SK-N-MC (cell line): ENCODE measurements at regions not wholly inside any gene's neighbourhood (a gene's known extent, or its start where the extent isn't known, plus 50 kb on each side); places are given as distances from the start of the nearest gene placed in this dataset.

Experiments
- DNase-seq: peaks from one replicate; pipeline ENCODE4 v3.0.0-alpha.2; 2011; ENCODE audit warnings: low read depth, low spot score
- H3K27ac ChIP-seq: fragments of 200-600 bp; sonication (generic); 2 replicates; pipeline ENCODE4 v1.5.1; 2016; ENCODE audit warnings: mixed run types
- H3K36me3 ChIP-seq: fragments of 200-600 bp; sonication (generic); 2 replicates; pipeline ENCODE4 v1.6.1; 2017; ENCODE audit warnings: antibody characterized with exemption, low read length, mixed read lengths; ENCODE audit not compliant: insufficient read depth
- H3K4me3 ChIP-seq: fragments of 200-600 bp; sonication (generic); 2 replicates; pipeline ENCODE4 v1.5.1; 2016
- H3K9ac ChIP-seq: fragments of 200-600 bp; sonication (generic); 2 replicates; pipeline ENCODE4 v1.8.0; 2017; ENCODE audit warnings: mixed run types, mixed read lengths; ENCODE audit not compliant: insufficient read length
- H3K9me3 ChIP-seq: fragments of 200-600 bp; sonication (generic); 2 replicates; pipeline ENCODE4 v1.6.1; 2017; ENCODE audit warnings: low read depth, mild to moderate bottlenecking, antibody characterized with exemption, low read length, moderate library complexity, mixed read lengths
- EZH2 ChIP-seq: fragments of 200-600 bp; sonication (generic); IDR thresholded peaks from one replicate; pipeline ENCODE4 v1.6.1; 2017; ENCODE audit warnings: antibody characterized with exemption
- FOXP2 ChIP-seq: optimal IDR thresholded peaks from 2 replicates; pipeline ENCODE3; 2011; ENCODE audit warnings: mild to moderate bottlenecking, moderate library complexity; ENCODE audit not compliant: insufficient read depth; ENCODE audit errors: extremely low read length, control extremely low read depth
- POLR2AphosphoS5 ChIP-seq: IDR thresholded peaks from 2 replicates; pipeline ENCODE4 v1.6.1; 2012; ENCODE audit warnings: mild to moderate bottlenecking, low read depth, low read length, borderline replicate concordance

DNA sequence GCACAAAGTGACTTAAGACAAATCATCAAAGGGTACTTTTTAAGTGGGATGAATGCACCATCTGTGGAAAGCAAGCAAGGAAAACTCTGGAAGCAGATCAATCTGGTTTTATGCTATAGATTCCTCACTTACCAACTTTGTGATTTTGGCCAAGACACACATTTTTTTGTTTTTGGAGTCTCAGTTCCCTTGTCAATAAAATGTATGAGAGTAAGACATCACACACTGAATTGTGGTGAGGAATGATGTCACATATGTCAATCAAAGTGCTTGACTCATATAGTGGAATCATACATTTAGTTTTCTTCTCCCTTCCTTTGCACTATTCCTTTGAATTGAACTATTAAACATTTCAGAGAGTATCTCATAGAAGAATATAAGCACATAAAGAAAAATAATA, 620.5 kb upstream of the CITED2 start:
- DNase-seq: no peak
- TF ChIP-seq POLR2AphosphoS5 (no peak), EZH2 (no peak), FOXP2 (no peak)
- no peaks in the 10 kb centered on the region for H3K36me3 ChIP-seq
- H3K9ac ChIP-seq: no peak overlapping the region
- H3K9me3 ChIP-seq: peaks cover 3% of the 10 kb centered on the region; the same call in 1 of the 2 replicates
- H3K27ac ChIP-seq: no peak overlapping the region
- H3K4me3 ChIP-seq: no peak overlapping the region

DNA sequence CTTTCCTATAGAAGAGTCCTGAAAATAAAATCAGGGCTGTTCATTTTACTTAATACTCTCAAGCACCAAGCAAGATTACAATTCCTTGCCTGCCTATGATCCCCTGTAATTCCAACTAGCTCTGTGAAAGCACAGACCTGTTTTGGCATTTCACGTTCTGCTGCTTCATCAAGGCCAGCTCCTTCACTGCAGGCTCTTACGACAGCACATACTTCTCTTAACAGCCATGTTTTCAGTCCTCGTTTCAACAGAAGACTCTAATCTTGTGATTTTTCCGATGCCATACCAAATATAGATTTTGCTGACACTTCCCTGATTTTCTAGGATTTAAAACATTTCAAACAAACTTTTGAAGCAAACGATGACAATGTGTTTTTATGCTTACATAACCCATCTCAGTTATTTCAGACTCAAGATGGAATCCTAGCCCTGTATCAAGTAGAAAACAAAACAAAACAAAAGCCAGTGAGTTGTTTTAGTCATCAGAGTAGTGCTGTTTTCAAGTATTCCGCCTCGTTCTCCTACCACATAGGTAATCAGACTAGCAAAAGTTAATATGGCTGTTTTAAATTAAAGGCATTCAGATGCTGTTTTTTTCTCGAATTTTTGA, 616.5 kb upstream of the CITED2 start:
- H3K9me3 ChIP-seq: no peaks in the 10 kb centered on the region; the same call in 1 of the 2 replicates
- H3K36me3 ChIP-seq: 0 out of 2 replicates have a peak, but pooled peaks cover 3% of the 10 kb centered on the region
- H3K9ac ChIP-seq: peak overlapping the region; percentile 59
- H3K4me3 ChIP-seq: peak overlapping the region; percentile 34; the same call in 1 of the 2 replicates
- no peak for DNase-seq
- H3K27ac ChIP-seq: peak overlapping the region; percentile 81
- TF ChIP-seq FOXP2: no peak
- no peak; the same call in 1 of the 2 replicates for TF ChIP-seq POLR2AphosphoS5
- no peak for TF ChIP-seq EZH2

DNA sequence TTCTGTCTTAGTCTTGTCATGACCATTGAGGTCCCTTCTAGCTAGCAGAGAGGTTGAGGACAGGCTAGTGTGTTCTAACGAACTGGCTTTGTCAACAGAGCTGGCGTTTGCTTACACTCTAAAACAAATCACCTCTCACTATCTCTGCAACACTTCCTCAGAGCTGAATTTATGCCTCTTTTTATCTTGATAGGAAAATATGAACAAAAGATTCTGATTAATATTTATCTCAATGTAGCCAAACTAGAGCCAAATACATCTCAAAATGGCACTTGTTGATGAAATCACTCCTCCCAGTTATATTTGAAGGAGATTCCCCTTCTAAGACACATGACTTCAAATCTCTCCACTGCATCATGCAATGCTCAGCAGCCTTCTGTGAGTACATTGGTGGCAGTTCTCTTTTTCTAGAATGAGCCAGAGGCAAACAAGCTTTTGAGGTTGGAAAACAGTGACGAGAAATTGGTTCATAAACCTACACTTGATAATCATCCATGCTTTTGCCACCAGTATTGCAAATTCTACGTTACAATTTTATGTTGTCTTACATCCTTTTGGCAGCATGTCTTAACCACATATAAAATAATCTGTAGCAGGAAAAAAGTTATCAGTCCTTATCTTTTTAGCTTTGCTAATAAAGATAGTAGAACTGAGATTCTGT, 615.7 kb upstream of the CITED2 start:
- DNase-seq: no peak
- 0 out of 2 replicates have a peak, but pooled peaks cover 3% of the 10 kb centered on the region for H3K36me3 ChIP-seq
- H3K4me3 ChIP-seq: no peak overlapping the region
- H3K9me3 ChIP-seq: no peaks in the 10 kb centered on the region; the same call in 1 of the 2 replicates
- TF ChIP-seq EZH2 (no peak), POLR2AphosphoS5 (no peak), FOXP2 (no peak)
- no peak overlapping the region for H3K9ac ChIP-seq
- peak overlapping the region; percentile 81 for H3K27ac ChIP-seq

DNA sequence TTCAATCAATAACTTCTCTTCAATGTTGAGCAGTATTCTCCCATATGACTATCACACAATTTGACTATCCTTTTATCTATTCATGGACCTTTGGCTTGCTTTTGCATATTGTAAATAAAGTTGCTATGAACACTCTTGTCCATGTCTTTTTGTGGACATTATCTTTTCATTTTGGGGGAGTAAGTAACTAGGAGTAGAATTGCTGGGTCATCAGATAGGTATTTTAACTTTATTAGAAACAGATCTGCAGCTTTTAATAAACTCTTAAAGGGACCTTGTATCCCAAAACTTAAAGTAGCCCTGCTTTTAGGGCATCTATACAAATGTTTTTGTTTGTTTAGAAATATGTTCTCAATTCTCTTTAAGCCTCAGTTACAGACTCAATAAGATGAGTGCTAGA, 614.2 kb upstream of the CITED2 start:
- TF ChIP-seq POLR2AphosphoS5 (no peak), EZH2 (no peak), FOXP2 (no peak)
- Histone ChIP-seq H3K36me3 (0 out of 2 replicates have a peak, but pooled peaks cover 3% of the 10 kb centered on the region), H3K27ac (no peak overlapping the region), H3K9me3 (no peaks in the 10 kb centered on the region), H3K4me3 (no peak overlapping the region), H3K9ac (no peak overlapping the region)
- no peak for DNase-seq

DNA sequence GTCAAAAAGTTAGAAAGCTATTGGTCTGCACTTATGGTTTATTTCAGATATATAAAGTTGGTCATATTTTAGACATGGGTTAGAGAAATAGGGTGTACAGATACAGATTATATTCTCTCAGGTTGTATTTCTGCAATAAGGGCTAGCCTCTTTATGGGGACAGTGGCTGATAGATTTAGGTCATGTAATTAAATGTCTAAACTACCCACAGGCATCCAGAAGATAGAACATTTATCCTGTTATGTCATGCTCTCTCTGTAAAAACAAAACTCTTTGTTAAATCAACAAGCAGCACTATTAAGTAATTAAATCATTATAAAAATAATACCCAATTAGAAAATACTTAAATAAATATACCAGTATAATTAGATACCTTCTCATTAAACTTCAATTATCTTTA, 612.6 kb upstream of the CITED2 start:
- no peak for TF ChIP-seq POLR2AphosphoS5
- TF ChIP-seq FOXP2: no peak
- TF ChIP-seq EZH2: no peak
- Histone ChIP-seq H3K9ac (no peak overlapping the region), H3K4me3 (no peak overlapping the region), H3K36me3 (0 out of 2 replicates have a peak, but pooled peaks cover 3% of the 10 kb centered on the region), H3K27ac (no peak overlapping the region), H3K9me3 (no peaks in the 10 kb centered on the region)
- DNase-seq: no peak

DNA sequence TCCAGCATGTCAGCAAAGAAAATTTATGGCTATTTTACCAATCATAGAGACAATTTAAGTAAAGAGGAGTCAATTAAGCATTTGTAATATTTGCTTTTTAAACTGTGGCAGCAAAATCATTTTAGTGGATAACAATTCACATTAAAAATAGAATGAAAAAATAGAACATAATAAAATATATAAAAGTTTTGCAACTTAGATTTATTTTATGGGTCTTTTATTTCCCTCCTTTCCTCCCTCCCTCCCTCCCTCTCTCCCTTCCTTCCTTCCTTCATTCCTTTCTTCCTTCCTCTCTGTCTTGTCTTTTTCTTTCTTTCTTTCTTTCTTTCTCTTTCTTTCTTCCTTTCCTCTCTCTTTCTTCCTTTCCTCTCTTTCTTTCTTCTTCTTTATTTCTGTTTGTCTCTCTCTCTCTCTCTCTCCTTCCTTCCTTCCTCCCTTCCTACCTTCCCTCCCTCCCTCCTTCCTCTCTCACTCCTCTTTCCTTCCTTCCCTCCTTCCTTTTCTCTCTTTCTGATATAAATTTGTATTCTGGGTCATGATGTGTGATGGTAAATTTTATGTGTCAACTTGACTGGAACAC, 610.9 kb upstream of the CITED2 start:
- Histone ChIP-seq H3K9me3 (no peaks in the 10 kb centered on the region), H3K36me3 (0 out of 2 replicates have a peak, but pooled peaks cover 3% of the 10 kb centered on the region), H3K27ac (no peak overlapping the region), H3K4me3 (no peak overlapping the region), H3K9ac (no peak overlapping the region)
- no peak for DNase-seq
- no peak for TF ChIP-seq EZH2
- no peak for TF ChIP-seq FOXP2
- no peak for TF ChIP-seq POLR2AphosphoS5

DNA sequence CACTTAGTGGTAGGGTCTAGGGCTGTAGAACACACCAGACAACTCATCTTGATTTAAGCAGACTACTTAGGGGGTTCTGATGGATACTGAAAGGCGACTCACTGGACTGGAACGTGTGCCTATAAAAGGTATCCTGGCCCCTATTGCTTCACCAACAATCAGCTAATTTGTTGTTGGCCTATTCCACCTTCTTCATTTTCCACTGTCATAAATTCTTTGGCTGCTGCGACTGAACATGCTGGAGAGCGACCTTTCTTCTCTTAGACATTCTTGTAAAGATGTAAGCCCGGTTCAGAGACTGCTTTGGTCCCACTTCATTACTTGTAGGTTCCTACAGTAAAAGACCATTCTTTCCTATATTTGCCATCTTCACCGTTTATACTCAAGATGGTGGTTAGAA, 609.9 kb upstream of the CITED2 start:
- Histone ChIP-seq H3K9me3 (no peaks in the 10 kb centered on the region), H3K36me3 (0 out of 2 replicates have a peak, but pooled peaks cover 3% of the 10 kb centered on the region), H3K9ac (no peak overlapping the region), H3K4me3 (no peak overlapping the region), H3K27ac (peak overlapping the region; percentile 97; the same call in 1 of the 2 replicates)
- no peak for TF ChIP-seq EZH2
- no peak for TF ChIP-seq FOXP2
- no peak for TF ChIP-seq POLR2AphosphoS5
- DNase-seq: no peak

DNA sequence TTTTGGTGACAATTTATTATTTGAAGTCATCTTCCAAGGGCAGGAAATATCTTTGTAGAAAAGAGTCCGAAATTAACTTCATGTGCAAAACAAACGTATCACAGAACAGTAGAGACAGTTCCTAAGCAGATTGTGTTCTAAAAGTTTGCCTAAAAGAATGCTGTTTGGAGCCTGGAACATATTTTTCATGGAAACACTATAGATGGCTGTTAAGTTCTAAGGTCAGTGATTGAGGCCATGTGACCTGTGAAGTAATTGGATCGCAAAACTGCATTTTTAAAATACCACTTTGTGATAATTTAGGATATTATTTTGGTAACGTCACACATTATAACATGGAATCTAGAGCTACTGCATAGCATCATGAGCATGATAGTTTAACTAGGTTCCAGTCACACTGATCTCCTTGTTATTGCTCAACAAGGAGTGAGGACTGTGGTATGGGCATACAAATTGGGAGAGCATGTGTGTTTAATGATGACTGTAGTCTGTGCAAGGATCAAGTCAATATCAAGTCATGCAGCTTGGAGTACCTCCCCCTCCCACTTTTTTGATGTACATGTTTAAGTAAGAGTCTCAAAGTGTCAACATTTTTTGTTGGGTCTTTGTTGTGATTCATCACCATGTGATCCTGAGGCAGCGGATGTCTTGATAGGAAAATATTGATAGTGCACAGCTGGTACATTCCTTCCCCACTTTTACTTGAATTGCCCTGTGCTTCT, 609.3 kb upstream of the CITED2 start:
- peak overlapping the region; percentile 97 for H3K27ac ChIP-seq
- no peak for DNase-seq

More for the DNA sequence above, 609.3 kb upstream of the CITED2 start:
- Histone ChIP-seq H3K9ac (peak overlapping the region; percentile 63), H3K36me3 (0 out of 2 replicates have a peak, but pooled peaks cover 3% of the 10 kb centered on the region), H3K9me3 (no peaks in the 10 kb centered on the region), H3K4me3 (peak overlapping the region; percentile 70)
- TF ChIP-seq POLR2AphosphoS5 (no peak), EZH2 (no peak), FOXP2 (no peak)
